ENCODE measurements at regions not wholly inside any gene's neighbourhood (a gene's known extent, or its start where the extent isn't known, plus 50 kb on each side); places are given as distances from the start of the nearest gene placed in this dataset.

- H3K14ac ChIP-seq (ENCODE audit: insufficient read length) = no peak overlapping the region
- no peaks in the 10 kb centered on the region for H3K23me2 ChIP-seq (ENCODE audit: low read depth, low read length)
- H3K27ac ChIP-seq (ENCODE audit: low read depth, low read length) = no peak overlapping the region
- no peak overlapping the region for H2BK12ac ChIP-seq (ENCODE audit: low read depth, low read length)
- CTCF ChIA-PET (ENCODE audit: partially characterized antibody) = no interaction called here
- H3K27me3 ChIP-seq (replicated peaks in 1 of 4; ENCODE audit: control insufficient read depth in 3 of 4, extremely low read depth in 1 of 4, insufficient read depth in 3 of 4, low read length in 3 of 4) = no peaks in the 10 kb centered on the region
- H3K4me2 ChIP-seq (ENCODE audit: insufficient read depth in 1 of 2, low read depth in 2 of 2, low read length in 2 of 2) = no peak overlapping the region
- H2AK5ac ChIP-seq (ENCODE audit: low read depth, low read length) = no peak overlapping the region
- H3K23ac ChIP-seq (ENCODE audit: insufficient read length) = no peak overlapping the region
- H2BK5ac ChIP-seq (ENCODE audit: low read depth, low read length) = no peak overlapping the region
- no peaks in the 10 kb centered on the region for H3K9me3 ChIP-seq (ENCODE audit: insufficient read depth in 2 of 2, low read depth in 1 of 2, low read length in 1 of 2)
- H2AFZ ChIP-seq (ENCODE audit: low read length) = no peak overlapping the region
- H3K18ac ChIP-seq (ENCODE audit: extremely low read depth, low read length) = no peak overlapping the region
- FAIRE-seq (no peak), DNase-seq (ENCODE audit: low read depth in 1 of 2, low spot score in 2 of 2) (no peak)
- H3K36me3 ChIP-seq (ENCODE audit: control insufficient read depth in 2 of 4, insufficient read depth in 4 of 4, low read length in 3 of 4) = no peaks in the 10 kb centered on the region
- H4K8ac ChIP-seq (ENCODE audit: extremely low read depth, insufficient read depth, low read length) = no peak overlapping the region
- no peak overlapping the region for H3K56ac ChIP-seq (replicated peaks; ENCODE audit: insufficient read length, low read depth, low read length)
- no peaks in the 10 kb centered on the region for H3K79me1 ChIP-seq (ENCODE audit: low read depth, low read length)
- H2BK20ac ChIP-seq (ENCODE audit: low read length) = no peak overlapping the region
- H2BK15ac ChIP-seq (ENCODE audit: low read length) = no peak overlapping the region
- H2BK120ac ChIP-seq (replicated peaks; ENCODE audit: low read depth, low read length) = no peak overlapping the region
- no peak overlapping the region for H4K5ac ChIP-seq (ENCODE audit: insufficient read length, low read depth, low read length)
- no peak overlapping the region for H3K4me3 ChIP-seq (ENCODE audit: extremely low read depth in 1 of 4, insufficient read depth in 2 of 4, low read depth in 3 of 4, low read length in 4 of 4)
- H3K9ac ChIP-seq (replicated peaks in 1 of 4; ENCODE audit: extremely low read depth in 1 of 4, low read depth in 3 of 4, low read length in 3 of 4) = no peak overlapping the region
- H3K4ac ChIP-seq (replicated peaks; ENCODE audit: insufficient read length, low read depth, low read length) = no peak overlapping the region
- H3K79me2 ChIP-seq (ENCODE audit: control insufficient read depth in 1 of 2, insufficient read depth in 2 of 2, low read length in 2 of 2) = no peaks in the 10 kb centered on the region
- no peaks in the 10 kb centered on the region for H4K20me1 ChIP-seq (replicated peaks in 1 of 2; ENCODE audit: control insufficient read depth in 1 of 2, insufficient read depth in 2 of 2, low read length in 2 of 2)
- POLR2A ChIA-PET (ENCODE audit: partially characterized antibody) = no interaction called here
- H3K4me1 ChIP-seq (replicated peaks in 1 of 4; ENCODE audit: control insufficient read depth in 3 of 4, insufficient read depth in 4 of 4, low read length in 3 of 4) = no peaks in the 10 kb centered on the region
- H4K91ac ChIP-seq (replicated peaks; ENCODE audit: insufficient read length, low read length) = no peak overlapping the region
- 82% methylated on average over 3 of the region's 3 CpGs; no CpG with 5 or more reads in 1 of the 2 experiments for WGBS, 2 experiments (ENCODE audit: extremely low coverage in 1 of 2, insufficient coverage in 1 of 2, insufficient read length in 1 of 2, insufficient replicate concordance in 2 of 2, low coverage in 1 of 2, low lambda C conversion rate in 2 of 2, missing lambda C conversion rate in 1 of 2)
- no peak for TF ChIP-seq CHD7 (IDR thresholded peaks at IDR 0.05; ENCODE audit: insufficient replicate concordance, low read length)
These were observed 371.1 kb downstream of the DHX35 start for GRCh38 chr20:39333211-39333610.
